ENCODE measurements at regions not wholly inside any gene's neighbourhood (a gene's known extent, or its start where the extent isn't known, plus 50 kb on each side); places are given as distances from the start of the nearest gene placed in this dataset.

DNA sequence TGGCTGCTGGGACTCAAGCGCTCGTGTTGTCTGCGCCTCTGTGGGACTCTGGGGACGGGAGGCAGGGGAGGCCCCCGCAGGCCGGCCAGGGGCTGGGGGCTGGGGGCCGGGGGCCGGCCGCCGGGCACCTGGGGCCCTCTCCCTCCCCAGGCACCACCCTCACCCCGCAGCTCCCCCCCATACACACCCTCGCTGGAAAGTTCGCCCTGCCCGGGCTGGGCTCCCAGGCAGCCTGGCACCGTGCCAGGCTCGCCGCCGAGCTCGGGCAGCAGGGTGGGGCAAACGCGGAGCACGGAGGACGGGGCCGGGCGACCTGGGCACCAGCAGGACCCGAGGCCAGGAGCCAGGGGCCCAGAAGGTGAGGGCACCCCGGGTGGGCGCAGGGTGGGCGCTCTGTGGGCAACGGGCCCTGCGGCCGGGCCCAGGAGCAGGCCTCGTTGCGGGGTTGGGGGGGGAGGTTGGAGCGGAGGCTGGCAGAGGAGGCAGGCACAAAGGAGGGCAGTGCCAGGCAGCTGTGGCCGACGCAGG lies 76.7 kb upstream of the WNT7B start:
- DNase-seq (ENCODE audit: low read depth in 1 of 2, low spot score in 1 of 2) = no peak

DNA sequence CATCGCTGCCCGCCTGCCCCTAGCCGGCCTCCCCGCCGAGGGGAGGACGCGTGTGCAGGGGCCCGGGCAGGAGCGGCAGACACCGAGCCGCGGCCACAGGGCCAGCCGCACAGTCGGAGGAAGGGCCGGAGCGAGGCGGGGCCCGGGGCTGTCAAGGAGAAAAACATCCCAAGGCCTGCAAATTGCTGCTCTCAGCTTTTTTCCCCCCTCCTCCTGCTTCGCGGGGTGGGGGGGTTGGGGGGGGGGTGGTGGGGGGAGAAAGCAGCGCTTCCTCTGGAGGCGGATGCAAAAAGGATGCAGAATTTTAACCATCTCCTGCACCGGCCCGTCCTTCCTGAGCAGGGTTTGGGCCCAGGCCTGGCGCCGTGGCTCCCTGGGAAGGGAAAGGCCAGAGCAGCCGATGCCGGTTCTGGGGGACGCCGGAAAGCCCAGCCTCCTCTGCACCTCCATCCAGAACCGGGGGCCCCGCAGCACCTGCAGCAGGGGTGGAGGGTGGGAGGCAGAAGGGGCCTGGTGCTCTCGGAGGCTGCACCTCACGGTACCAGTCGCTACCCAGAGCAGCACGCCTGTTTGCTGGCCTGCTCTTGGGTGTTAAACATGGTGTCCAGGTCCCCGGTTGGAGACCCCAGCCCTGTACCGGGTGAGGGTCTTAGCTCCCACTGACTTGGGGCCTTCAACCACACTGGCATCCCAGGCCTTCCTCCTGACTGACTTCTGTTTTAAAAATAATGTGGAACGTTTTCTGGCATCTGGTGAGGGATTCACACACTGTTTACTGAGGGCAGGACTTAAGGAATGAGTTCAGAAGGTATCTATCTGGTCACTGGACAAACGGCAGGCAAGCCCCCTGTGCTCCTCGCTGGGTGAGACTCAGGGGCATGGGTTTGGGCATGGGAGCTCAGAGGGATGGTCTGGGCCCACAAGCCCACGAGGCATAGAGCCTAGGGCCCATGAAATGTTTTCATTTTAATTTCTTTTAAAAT lies 77.4 kb upstream of the WNT7B start:
- no peak for DNase-seq (ENCODE audit: low read depth in 1 of 2, low spot score in 1 of 2)

GRCh38 chr22:46055181-46055875 lies 78.4 kb upstream of the WNT7B start:
- DNase-seq (ENCODE audit: low read depth in 1 of 2, low spot score in 1 of 2) = no peak

DNA sequence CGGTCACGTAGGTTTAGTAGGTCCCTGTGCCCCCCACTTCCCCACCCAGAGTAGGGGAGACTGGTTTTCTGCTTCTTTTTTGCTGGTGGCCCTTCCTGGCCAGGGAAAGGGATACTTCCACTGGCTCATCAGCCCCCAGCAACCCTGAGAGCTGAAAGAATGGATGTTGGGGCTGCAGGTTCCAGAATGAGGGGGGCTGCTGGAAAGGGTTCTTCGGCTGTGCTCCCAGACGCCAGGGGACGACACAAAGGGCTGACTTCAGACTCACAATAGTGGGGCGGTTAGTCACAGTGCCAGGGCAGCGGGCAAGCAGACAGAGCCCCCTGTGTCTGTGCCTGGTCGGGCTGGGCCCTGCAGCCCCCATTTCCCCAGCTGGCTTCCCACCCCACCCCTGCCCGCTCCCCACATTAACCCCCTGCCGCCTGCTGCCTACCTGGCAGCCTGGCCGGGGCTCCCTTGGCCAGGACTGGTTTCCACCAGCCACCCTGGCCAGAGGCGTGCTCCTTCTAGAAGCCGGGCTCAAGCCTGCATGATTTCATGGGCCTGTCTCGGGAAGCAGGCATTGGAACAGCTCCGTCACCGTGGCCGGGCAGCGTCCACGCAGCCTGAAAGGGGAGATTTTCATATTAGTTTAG lies 79.1 kb upstream of the WNT7B start:
- no peak for DNase-seq (ENCODE audit: low read depth in 1 of 2, low spot score in 1 of 2)

GRCh38 chr22:46056546-46057245 lies 79.7 kb upstream of the WNT7B start:
- no peak for DNase-seq (ENCODE audit: low read depth in 1 of 2, low spot score in 1 of 2)

DNA sequence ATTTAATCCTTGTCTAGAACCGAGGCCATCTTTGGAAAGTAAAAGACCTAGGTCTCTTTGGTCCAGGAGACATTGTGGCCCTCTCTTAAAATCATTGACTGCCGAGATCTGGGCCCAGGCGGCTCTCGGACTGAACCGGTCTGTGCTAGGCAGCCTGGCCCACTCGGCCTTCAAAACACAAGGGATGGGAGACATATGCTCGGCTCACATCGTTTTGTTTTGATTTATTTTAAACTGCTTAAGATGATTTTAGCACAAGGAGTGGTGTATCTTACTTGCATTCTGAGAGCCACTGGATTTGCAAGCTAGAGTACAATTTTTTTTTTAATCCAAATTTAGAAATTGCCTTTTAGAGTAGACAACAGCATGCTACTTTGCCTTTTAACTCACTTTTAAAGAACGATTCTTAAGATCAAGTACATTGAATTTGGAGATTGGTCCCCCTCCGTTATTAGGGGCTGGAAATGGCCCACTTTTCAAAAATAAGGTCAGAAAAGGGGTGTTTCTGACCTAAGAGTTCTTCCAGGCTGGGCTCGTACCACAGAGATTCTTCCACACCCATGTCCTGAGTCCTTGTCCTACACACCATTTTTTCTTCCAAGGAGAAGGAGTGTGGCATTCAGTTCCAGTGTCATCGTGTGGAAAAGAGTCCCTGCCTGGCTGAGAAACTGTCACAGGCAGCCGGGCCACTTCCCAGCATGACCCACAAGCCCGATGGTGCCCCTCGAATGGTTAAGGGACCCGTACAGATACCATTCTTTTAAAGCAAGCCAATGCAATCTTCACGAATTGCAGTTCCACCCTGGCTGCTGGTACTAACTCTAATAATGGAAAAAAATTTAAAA lies 80.5 kb upstream of the WNT7B start:
- no peak for DNase-seq (ENCODE audit: low read depth in 1 of 2, low spot score in 1 of 2)

GRCh38 chr22:46058091-46058420 lies 81.1 kb upstream of the WNT7B start:
- DNase-seq (ENCODE audit: low read depth in 1 of 2, low spot score in 1 of 2) = no peak

DNA sequence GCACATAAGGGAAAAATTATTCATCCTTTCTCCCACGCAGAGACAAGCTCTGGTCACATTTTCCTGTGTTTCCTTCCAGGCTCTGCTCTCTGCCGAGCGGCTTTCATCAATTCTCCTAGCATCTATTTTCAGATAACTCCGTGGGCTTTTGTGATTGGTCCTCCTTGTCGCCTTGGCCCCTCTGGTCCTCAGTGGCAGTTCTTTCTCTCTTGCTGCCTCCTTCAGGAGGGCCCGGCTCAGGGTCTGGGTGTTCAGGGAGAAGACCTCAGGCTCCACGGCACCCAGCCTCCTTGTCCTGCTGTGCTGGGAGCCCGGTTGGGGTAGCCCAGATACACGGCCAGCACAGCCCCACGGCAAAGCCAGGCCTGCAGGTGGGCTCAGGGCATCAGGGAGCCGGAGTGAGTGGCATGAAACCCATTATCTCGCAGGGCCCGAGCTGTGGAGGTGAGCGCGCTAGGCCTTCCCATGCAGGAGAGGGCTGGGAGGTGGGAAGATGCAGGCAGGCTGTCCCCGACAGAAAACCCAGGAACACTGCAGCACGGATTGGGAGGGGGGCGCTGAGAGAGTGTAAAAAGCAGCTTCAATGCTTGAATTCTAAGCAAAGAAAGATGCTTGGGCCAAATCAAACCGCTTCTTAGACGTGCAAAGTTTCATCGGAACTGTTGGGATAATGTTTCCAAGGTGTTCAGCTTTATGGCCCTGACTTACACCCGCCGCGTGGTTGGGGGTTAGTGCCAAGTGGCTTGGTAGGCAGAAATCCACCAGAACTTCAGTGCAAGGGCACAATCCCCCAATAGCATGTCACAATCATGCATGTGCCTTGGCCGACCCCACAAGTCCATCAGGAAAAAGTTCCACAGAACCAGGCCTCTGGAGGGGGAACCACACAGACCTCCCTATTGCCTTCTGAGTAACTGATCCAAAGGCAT lies 81.9 kb upstream of the WNT7B start:
- no peak for DNase-seq (ENCODE audit: low read depth in 1 of 2, low spot score in 1 of 2)

- no peak for DNase-seq (ENCODE audit: low read depth in 1 of 2, low spot score in 1 of 2)
Measured at GRCh38 chr22:46060292-46061123, 83.5 kb upstream of the WNT7B start.

DNA sequence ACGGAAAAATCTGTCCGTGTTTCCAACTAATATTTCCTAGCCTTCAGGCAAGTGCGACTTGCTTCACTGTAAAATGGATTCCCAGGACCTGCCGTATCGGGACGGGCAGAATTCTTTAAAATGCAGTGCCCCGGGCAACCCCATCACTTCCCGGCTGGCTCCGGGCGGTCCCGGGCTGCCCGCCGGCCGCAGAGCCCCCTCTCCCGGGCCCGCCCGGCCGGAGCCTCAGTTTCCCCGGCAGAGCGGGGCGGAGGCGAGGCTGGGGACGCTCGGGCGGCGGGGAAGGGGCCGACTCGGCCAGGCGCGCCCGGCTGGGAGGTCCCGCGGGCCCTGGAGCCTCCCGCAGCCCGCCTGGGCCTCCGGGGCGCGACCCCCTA lies 84.2 kb upstream of the WNT7B start:
- DNase-seq (ENCODE audit: low read depth in 1 of 2, low spot score in 1 of 2) = no peak

DNA sequence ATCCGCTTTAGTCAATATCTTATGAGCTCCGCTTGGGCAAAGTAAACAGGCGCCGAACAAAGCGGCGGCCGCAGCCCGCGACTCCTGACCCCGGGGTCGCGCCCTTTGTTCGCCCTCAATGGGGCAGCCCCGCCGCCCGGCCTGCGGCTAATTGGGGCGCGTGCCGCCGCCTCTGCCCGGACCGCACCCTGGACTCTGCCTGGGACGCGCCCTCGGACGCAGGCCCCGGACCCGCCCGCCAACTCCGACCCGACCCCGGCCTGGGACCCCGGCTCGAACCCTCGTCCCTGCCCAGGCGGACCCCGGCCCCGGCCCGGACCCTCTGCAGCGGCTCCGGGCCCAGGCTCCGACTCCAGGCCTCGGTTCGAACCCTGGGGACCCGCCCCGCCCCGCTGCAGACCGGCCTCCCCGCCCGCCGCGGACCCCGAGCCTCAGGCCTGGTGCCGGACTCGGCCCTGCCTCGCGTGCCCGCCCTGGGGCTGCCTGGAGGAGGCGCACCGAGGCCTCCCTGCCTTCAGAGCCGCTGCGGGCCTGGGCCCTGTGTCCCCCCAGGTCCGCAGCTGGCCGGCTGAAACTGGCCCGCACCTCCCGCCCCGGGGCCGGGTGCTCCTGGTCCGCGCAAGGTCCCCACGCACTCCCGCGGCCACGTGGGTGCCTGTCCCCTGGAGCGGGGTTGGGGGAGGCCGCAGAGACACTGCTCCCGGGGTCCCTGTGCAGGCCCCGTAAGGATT lies 84.7 kb upstream of the WNT7B start:
- no peak for DNase-seq (ENCODE audit: low read depth in 1 of 2, low spot score in 1 of 2)

- DNase-seq (ENCODE audit: low read depth in 1 of 2, low spot score in 1 of 2) = no peak
Measured at GRCh38 chr22:46062232-46062615, 85.3 kb upstream of the WNT7B start.

DNA sequence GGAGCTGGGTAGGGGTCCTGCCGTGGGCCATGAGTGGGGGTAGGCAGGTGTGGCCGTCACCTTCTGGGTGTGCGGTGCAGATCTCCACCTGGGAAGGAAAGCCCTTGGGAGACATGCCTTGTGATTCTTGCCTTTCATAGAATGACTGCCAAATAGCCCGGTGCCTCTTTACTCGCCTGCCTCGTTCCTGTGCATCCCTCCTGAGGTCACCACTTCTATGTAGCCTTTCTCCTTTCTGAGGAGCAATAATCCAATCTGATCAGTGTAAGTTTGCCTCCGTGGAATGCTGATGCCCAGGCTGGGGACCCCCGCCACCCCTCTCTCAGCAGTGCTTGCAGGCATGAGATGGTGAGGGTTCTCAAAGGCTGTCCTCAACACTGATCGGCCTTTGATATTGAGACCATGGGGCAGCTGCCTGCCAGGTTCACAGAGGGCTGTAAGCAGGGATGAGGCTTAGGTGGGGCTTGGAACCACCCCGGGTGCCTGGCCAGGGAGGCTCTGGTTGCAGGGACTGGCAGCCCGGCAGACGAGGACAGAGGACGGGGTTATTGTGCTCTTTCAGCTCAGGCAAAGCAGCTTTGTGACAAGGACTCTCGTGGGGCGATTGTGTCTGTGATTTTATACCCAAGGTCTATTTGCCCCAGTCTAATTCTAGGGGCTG lies 86.1 kb upstream of the WNT7B start:
- no peak for DNase-seq (ENCODE audit: low read depth in 1 of 2, low spot score in 1 of 2)

DNA sequence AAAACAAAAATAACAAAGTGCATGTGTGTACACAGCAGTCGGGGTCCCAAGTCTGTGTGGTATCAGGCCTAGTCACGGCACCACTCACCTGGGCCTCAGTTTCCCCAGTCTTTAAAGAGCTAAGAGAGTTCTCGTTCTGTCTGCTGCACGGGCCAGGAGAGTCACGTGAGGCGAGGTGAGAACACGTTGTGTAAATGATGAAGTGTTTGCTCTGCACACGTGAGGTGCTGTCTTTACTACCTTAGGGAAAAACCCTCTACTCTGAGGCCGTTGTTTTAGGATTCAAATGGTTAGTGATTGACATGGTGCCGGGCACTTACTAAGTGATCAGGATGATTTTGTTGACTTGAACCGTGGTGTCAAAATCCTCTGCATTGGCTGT lies 86.5 kb upstream of the PPARA start:
- no peak for DNase-seq (ENCODE audit: low read depth in 1 of 2, low spot score in 1 of 2)

DNA sequence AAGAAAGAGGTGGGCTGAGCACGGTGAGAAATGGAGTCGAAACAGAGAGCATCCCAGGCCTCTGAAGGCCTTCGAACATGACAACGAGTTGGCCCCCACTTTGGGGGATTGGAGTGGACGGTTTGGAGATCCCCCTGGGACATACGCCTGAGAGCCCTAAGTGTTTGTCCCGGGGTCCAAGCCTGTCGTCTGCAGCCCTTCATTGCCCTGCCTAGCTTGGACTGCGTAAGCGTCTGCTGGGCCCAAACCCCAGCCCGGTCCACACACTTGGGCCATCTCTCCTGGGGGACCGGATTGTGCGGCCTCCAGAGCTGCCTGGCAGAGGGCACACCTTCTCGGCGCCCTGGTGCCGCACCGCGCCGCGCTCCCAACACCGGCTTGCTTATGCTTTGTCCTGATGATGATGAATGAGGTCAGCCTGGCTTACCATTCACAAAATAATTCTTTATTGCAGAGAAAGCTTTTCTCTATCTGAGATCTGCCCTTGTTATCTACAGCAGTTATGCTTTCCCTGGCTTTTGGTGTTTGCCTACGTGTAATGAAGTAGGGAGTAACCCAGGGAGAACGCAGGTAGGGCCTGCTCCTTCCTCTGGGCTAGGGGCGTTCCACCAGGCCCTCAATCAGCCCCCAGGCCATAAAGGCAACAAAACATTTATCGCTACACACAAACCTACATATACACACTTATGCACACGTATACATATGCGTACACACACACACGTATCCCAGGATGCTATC lies 85.9 kb upstream of the PPARA start:
- no peak for DNase-seq (ENCODE audit: low read depth in 1 of 2, low spot score in 1 of 2)

DNA sequence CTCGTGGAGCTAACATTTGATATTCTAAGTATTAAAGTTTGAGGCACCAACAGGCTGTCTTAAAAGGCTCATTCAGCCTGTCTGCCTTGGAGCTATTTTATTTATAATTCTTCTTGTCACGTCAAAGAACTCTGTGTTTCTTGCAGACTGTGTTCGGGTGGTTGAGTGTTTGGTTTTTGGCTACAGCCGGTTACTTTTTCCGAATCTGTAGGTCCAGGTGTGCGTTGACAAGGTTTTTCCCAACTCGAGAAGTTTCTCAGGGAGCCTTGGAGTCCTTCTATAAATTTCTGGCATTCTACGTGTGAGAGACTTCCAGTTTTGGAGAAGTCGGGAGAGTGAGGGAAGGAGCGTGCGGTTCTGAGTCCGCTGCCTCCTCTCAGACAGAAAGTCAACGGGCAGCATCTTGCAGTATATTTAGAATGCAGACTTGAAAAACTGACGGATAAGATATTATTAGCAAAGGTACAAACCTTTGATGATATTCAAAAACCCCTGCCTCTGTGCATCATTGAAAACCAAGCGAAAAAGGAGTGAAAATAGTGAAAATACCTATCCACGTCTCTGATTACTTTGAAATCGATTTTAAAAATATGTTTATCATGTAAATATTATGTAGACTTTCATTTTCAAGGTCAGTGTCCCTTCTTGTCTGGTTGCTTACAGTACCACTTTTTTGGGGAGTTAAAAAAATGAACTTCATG lies 85.2 kb upstream of the PPARA start:
- DNase-seq (ENCODE audit: low read depth in 1 of 2, low spot score in 1 of 2) = no peak

All from stimulated activated CD4-positive, alpha-beta T cell treated with anti-CD3 and anti-CD28 coated beads, Interleukin-15, amount 100 ng/mL, for 1 hour (primary cell).